CD4-positive, alpha-beta T cell (primary cell): ENCODE measurements at regions not wholly inside any gene's neighbourhood (a gene's known extent, or its start where the extent isn't known, plus 50 kb on each side); places are given as distances from the start of the nearest gene placed in this dataset.
"Not testable (repeated sequence)": the region's sequence is repeated elsewhere in the genome, so short reads cannot be mapped to it uniquely, and the experiment has no call there.

Experiments used
- ATAC-seq: fragments of 200-7000 bp; cut with Tn5 transposase; one replicate; pipeline ENCODE4 v1.10.0; 2022; ENCODE audit warnings: mild to moderate bottlenecking; ENCODE audit not compliant: poor library complexity
- CTCF ChIA-PET: fragments of 350-600 bp; sonication (Branson Sonifier 250); formaldehyde crosslinking; loops from one replicate; lab custom pipeline; 2021; ENCODE audit warnings: antibody characterized with exemption, inconsistent platforms; lab: Charles Lee
- POLR2A ChIA-PET: fragments of 350-600 bp; sonication (Branson Sonifier 250); formaldehyde crosslinking; loops from one replicate; lab custom pipeline; 2021; ENCODE audit warnings: antibody characterized with exemption, inconsistent platforms; lab: Charles Lee
- DNase-seq, 14 experiments: peaks; one replicate each; pipeline ENCODE4 v3.0.0-alpha.2; 2013 to 2020; ENCODE audit warnings: mixed read lengths in 2 of 14
- H3K27ac ChIP-seq, 2 donors: one replicate each; pipeline versions ENCODE4 v1.5.1 to v1.7.0; 2013; ENCODE audit warnings: low read length in 2 of 2, low read depth in 1 of 2, mild to moderate bottlenecking in 1 of 2
- H3K27me3 ChIP-seq, 2 experiments: 1 replicate in 1 of 2; 2 replicates in 1 of 2; pipeline versions ENCODE4 v1.6.1 to v1.7.0; 2013; ENCODE audit warnings: low read length in 2 of 2, control low read depth in 1 of 2, mild to moderate bottlenecking in 1 of 2, moderate library complexity in 1 of 2; ENCODE audit not compliant: insufficient read depth in 2 of 2, control insufficient read depth in 1 of 2
- H3K36me3 ChIP-seq: one replicate; pipeline ENCODE4 v1.6.1; 2013; ENCODE audit warnings: low read length, control low read depth; ENCODE audit not compliant: insufficient read depth
- H3K4me1 ChIP-seq: one replicate; pipeline ENCODE4 v1.6.1; 2013; ENCODE audit warnings: low read length, control low read depth; ENCODE audit not compliant: insufficient read depth
- H3K4me3 ChIP-seq: one replicate; pipeline ENCODE4 v1.5.1; 2013; ENCODE audit warnings: mild to moderate bottlenecking, low read length, moderate library complexity
- H3K9me3 ChIP-seq, 2 experiments: 1 replicate in 1 of 2; 2 replicates in 1 of 2; pipeline versions ENCODE4 v1.6.1 to v1.7.0; 2013; ENCODE audit warnings: low read length in 2 of 2, mild to moderate bottlenecking in 2 of 2, control low read depth in 1 of 2, moderate library complexity in 1 of 2; ENCODE audit not compliant: control insufficient read depth in 1 of 2, insufficient read depth in 1 of 2
- H3K27ac Mint-ChIP-seq: one replicate; pipeline ENCODE4 v1.8.0; 2020; ENCODE audit warnings: mixed read lengths
- H3K27me3 Mint-ChIP-seq: one replicate; pipeline ENCODE4 v1.8.0; 2021; ENCODE audit warnings: mixed read lengths
- H3K36me3 Mint-ChIP-seq: one replicate; pipeline ENCODE4 v1.8.0; 2021; ENCODE audit warnings: low read depth, mixed read lengths
- H3K4me1 Mint-ChIP-seq: one replicate; pipeline ENCODE4 v1.8.0; 2021; ENCODE audit warnings: low read depth, mixed read lengths
- H3K4me3 Mint-ChIP-seq: one replicate; pipeline ENCODE4 v1.8.0; 2020; ENCODE audit warnings: mild to moderate bottlenecking, mixed read lengths
- H3K9me3 Mint-ChIP-seq: one replicate; pipeline ENCODE4 v1.8.0; 2020; ENCODE audit warnings: mixed read lengths
- CTCF ChIP-seq: fragments of 200-600 bp; IDR thresholded peaks from one replicate; pipeline ENCODE4 v1.8.0; 2022; ENCODE audit warnings: antibody characterized with exemption, mild to moderate bottlenecking
- intact Hi-C, 2 experiments: fragments of 100-400 bp; cut with DNase I in 1 of 2; cut with micrococcal nuclease in 1 of 2; formaldehyde crosslinking; loops; one replicate each; pipeline versions ENCODE4 v1.15.1 to v1.9.0; 2023 to 2025; cut with DNase I, micrococcal nuclease

GRCh38 chr9:65449423-65449822 is 164.4 kb upstream of the FOXD4L5 start:
- no peak overlapping the region for H3K27ac Mint-ChIP-seq
- H3K36me3 ChIP-seq = no peaks in the 10 kb centered on the region
- H3K9me3 Mint-ChIP-seq = peaks cover 14% of the 10 kb centered on the region
- H3K27me3 Mint-ChIP-seq = no peaks in the 10 kb centered on the region
- H3K27ac ChIP-seq = no peak overlapping the region
- no peak overlapping the region for H3K4me3 Mint-ChIP-seq
- DNase-seq (no peak), ATAC-seq (no peak)
- H3K4me3 ChIP-seq = no peak overlapping the region
- ChIA-PET POLR2A (no interaction called here), CTCF (no interaction called here)
- H3K9me3 ChIP-seq = peaks cover 0 to 41% of the 10 kb centered on the region in 2 experiments
- intact Hi-C loops = no loop called here
- H3K4me1 Mint-ChIP-seq = no peaks in the 10 kb centered on the region
- no peak for TF ChIP-seq CTCF
- H3K4me1 ChIP-seq = no peaks in the 10 kb centered on the region
- no peaks in the 10 kb centered on the region for H3K27me3 ChIP-seq
- H3K36me3 Mint-ChIP-seq = no peaks in the 10 kb centered on the region

- intact Hi-C loops = not testable (repeated sequence)
These were observed 162.1 kb upstream of the FOXD4L5 start for GRCh38 chr9:65447146-65447545.

GRCh38 chr9:65445991-65446390 is 161.0 kb upstream of the FOXD4L5 start:
- H3K4me3 Mint-ChIP-seq, H3K27ac ChIP-seq, H3K9me3 Mint-ChIP-seq, H3K36me3 Mint-ChIP-seq, POLR2A ChIA-PET, DNase-seq, H3K36me3 ChIP-seq, intact Hi-C loops, H3K4me1 ChIP-seq, H3K27me3 ChIP-seq, H3K27ac Mint-ChIP-seq, CTCF ChIA-PET, ATAC-seq, H3K4me1 Mint-ChIP-seq, H3K4me3 ChIP-seq, H3K27me3 Mint-ChIP-seq: not testable (repeated sequence)
- peaks cover 0 to 46% of the 10 kb centered on the region in 2 experiments for H3K9me3 ChIP-seq

More at GRCh38 chr9:65447146-65447545, 162.1 kb upstream of the FOXD4L5 start:
- DNase-seq, H3K9me3 Mint-ChIP-seq, H3K4me1 ChIP-seq, CTCF ChIA-PET, H3K4me3 ChIP-seq, ATAC-seq, H3K27me3 ChIP-seq, H3K4me3 Mint-ChIP-seq, H3K36me3 ChIP-seq, H3K27ac ChIP-seq, H3K4me1 Mint-ChIP-seq, H3K36me3 Mint-ChIP-seq, H3K27ac Mint-ChIP-seq, H3K27me3 Mint-ChIP-seq, POLR2A ChIA-PET: not testable (repeated sequence)
- H3K9me3 ChIP-seq = peaks cover 0 to 42% of the 10 kb centered on the region in 2 experiments

GRCh38 chr9:65444943-65445342 is 159.9 kb upstream of the FOXD4L5 start:
- no peaks in the 10 kb centered on the region for H3K36me3 Mint-ChIP-seq
- intact Hi-C loops = no loop called here
- no peaks in the 10 kb centered on the region for H3K36me3 ChIP-seq
- ATAC-seq (no peak), DNase-seq (no peak)
- H3K4me1 ChIP-seq = no peaks in the 10 kb centered on the region
- no peak overlapping the region for H3K4me3 ChIP-seq
- H3K27ac ChIP-seq = no peak overlapping the region
- ChIA-PET POLR2A (no interaction called here), CTCF (no interaction called here)
- H3K27ac Mint-ChIP-seq = no peak overlapping the region
- H3K9me3 ChIP-seq = peaks cover 0 to 38% of the 10 kb centered on the region in 2 experiments
- no peaks in the 10 kb centered on the region for H3K27me3 ChIP-seq
- no peak overlapping the region for H3K4me3 Mint-ChIP-seq
- TF ChIP-seq CTCF = no peak
- no peaks in the 10 kb centered on the region for H3K4me1 Mint-ChIP-seq
- peaks cover 7% of the 10 kb centered on the region for H3K9me3 Mint-ChIP-seq
- no peaks in the 10 kb centered on the region for H3K27me3 Mint-ChIP-seq

- H3K27me3 ChIP-seq, intact Hi-C loops, DNase-seq, H3K4me1 ChIP-seq, H3K36me3 Mint-ChIP-seq, H3K27ac Mint-ChIP-seq, POLR2A ChIA-PET, H3K27me3 Mint-ChIP-seq, H3K4me3 ChIP-seq, H3K4me3 Mint-ChIP-seq, H3K4me1 Mint-ChIP-seq, ATAC-seq, H3K9me3 Mint-ChIP-seq, H3K27ac ChIP-seq, CTCF ChIA-PET, H3K36me3 ChIP-seq: not testable (repeated sequence)
- H3K9me3 ChIP-seq = peaks cover 0 to 32% of the 10 kb centered on the region in 2 experiments
These were observed 157.1 kb upstream of the FOXD4L5 start for GRCh38 chr9:65442116-65442515.

- peaks cover 13% of the 10 kb centered on the region for H3K9me3 Mint-ChIP-seq
- H3K27ac ChIP-seq, H3K36me3 ChIP-seq, ATAC-seq, CTCF ChIA-PET, H3K36me3 Mint-ChIP-seq, H3K27ac Mint-ChIP-seq, H3K27me3 Mint-ChIP-seq, H3K27me3 ChIP-seq, POLR2A ChIA-PET, H3K4me1 ChIP-seq, H3K4me3 Mint-ChIP-seq, intact Hi-C loops, H3K4me3 ChIP-seq, H3K4me1 Mint-ChIP-seq, DNase-seq: not testable (repeated sequence)
- peaks cover 0 to 31% of the 10 kb centered on the region in 2 experiments for H3K9me3 ChIP-seq
These were observed 156.4 kb upstream of the FOXD4L5 start for GRCh38 chr9:65441324-65441920.
